ENCODE measurements at regions not wholly inside any gene's neighbourhood (a gene's known extent, or its start where the extent isn't known, plus 50 kb on each side); places are given as distances from the start of the nearest gene placed in this dataset.

- no peaks in the 10 kb centered on the region for H3K27me3 Mint-ChIP-seq
These were observed 83.8 kb upstream of the ETS2 start for GRCh38 chr21:38721958-38722357.

GRCh38 chr21:38725196-38726157 is 80.3 kb upstream of the ETS2 start:
- DNase-seq (no peak), ATAC-seq (ENCODE audit: poor library complexity) (no peak)
- Mint-ChIP-seq H3K9me3 (peaks cover 6% of the 10 kb centered on the region), H3K36me3 (ENCODE audit: low read depth) (no peaks in the 10 kb centered on the region), H3K4me3 (no peak overlapping the region), H3K4me1 (ENCODE audit: low read depth) (no peaks in the 10 kb centered on the region), H3K27ac (no peak overlapping the region), H3K27me3 (peaks cover 10% of the 10 kb centered on the region)
- Histone ChIP-seq H3K36me3 (ENCODE audit: insufficient read depth, low read length) (no peaks in the 10 kb centered on the region), H3K4me1 (ENCODE audit: insufficient read depth, low read length) (no peaks in the 10 kb centered on the region), H3K4me3 (ENCODE audit: low read length) (no peak overlapping the region), H3K27me3 (ENCODE audit: control insufficient read depth in 1 of 2, insufficient read depth in 2 of 2, low read length in 2 of 2) (peaks cover 0 to 3% of the 10 kb centered on the region in 2 experiments), H3K27ac (ENCODE audit: low read depth in 1 of 2, low read length in 2 of 2) (no peak overlapping the region), H3K9me3 (ENCODE audit: control insufficient read depth in 1 of 2, insufficient read depth in 1 of 2, low read length in 2 of 2) (peaks cover 0 to 13% of the 10 kb centered on the region in 2 experiments)
- CTCF ChIA-PET, result no interaction called here
- intact Hi-C loops (cut with DNase I, micrococcal nuclease), result no loop called here
- no peak for TF ChIP-seq CTCF (IDR thresholded peaks at IDR 0.05)
- POLR2A ChIA-PET, result no interaction called here

More at GRCh38 chr21:38721958-38722357, 83.8 kb upstream of the ETS2 start:
- DNase-seq, result peak in 2 of 14 experiments; percentile 6 to 19
- H3K27ac ChIP-seq (ENCODE audit: low read depth in 1 of 2, low read length in 2 of 2), result no peak overlapping the region
- ATAC-seq (ENCODE audit: poor library complexity), result no peak
- H3K4me3 Mint-ChIP-seq, result no peak overlapping the region
- H3K4me3 ChIP-seq (ENCODE audit: low read length), result no peak overlapping the region
- no peaks in the 10 kb centered on the region for H3K4me1 ChIP-seq (ENCODE audit: insufficient read depth, low read length)
- H3K36me3 Mint-ChIP-seq (ENCODE audit: low read depth), result no peaks in the 10 kb centered on the region
- ChIA-PET CTCF (interaction anchor here (0.9 kb wide), 1 partner anchor 11 kb away, joined by 3 read pairs; no protein-coding TSS in a partner anchor), POLR2A (interaction anchor here (0.7 kb wide), 1 partner anchor 342 kb away, joined by 3 read pairs; no protein-coding TSS in a partner anchor)
- no peaks in the 10 kb centered on the region for H3K27me3 ChIP-seq (ENCODE audit: control insufficient read depth in 1 of 2, insufficient read depth in 2 of 2, low read length in 2 of 2)
- intact Hi-C loops (cut with DNase I, micrococcal nuclease), result no loop called here
- no peaks in the 10 kb centered on the region for H3K4me1 Mint-ChIP-seq (ENCODE audit: low read depth)
- no peak overlapping the region for H3K27ac Mint-ChIP-seq
- no peaks in the 10 kb centered on the region for H3K36me3 ChIP-seq (ENCODE audit: insufficient read depth, low read length)
- no peak for TF ChIP-seq CTCF (IDR thresholded peaks at IDR 0.05)
- H3K9me3 ChIP-seq (ENCODE audit: control insufficient read depth in 1 of 2, insufficient read depth in 1 of 2, low read length in 2 of 2), result peaks cover 0 to 13% of the 10 kb centered on the region in 2 experiments
- H3K9me3 Mint-ChIP-seq, result peaks cover 3% of the 10 kb centered on the region

GRCh38 chr21:38726482-38726881 is 79.2 kb upstream of the ETS2 start:
- Histone ChIP-seq H3K27me3 (ENCODE audit: control insufficient read depth in 1 of 2, insufficient read depth in 2 of 2, low read length in 2 of 2) (peaks cover 0 to 3% of the 10 kb centered on the region in 2 experiments), H3K27ac (ENCODE audit: low read depth in 1 of 2, low read length in 2 of 2) (no peak overlapping the region), H3K9me3 (ENCODE audit: control insufficient read depth in 1 of 2, insufficient read depth in 1 of 2, low read length in 2 of 2) (peaks cover 0 to 13% of the 10 kb centered on the region in 2 experiments), H3K36me3 (ENCODE audit: insufficient read depth, low read length) (no peaks in the 10 kb centered on the region), H3K4me3 (ENCODE audit: low read length) (no peak overlapping the region), H3K4me1 (ENCODE audit: insufficient read depth, low read length) (no peaks in the 10 kb centered on the region)
- ChIA-PET CTCF (no interaction called here), POLR2A (no interaction called here)
- ATAC-seq (ENCODE audit: poor library complexity) (no peak), DNase-seq (no peak)
- Mint-ChIP-seq H3K4me3 (no peak overlapping the region), H3K9me3 (peaks cover 6% of the 10 kb centered on the region), H3K4me1 (ENCODE audit: low read depth) (no peaks in the 10 kb centered on the region), H3K36me3 (ENCODE audit: low read depth) (no peaks in the 10 kb centered on the region), H3K27me3 (peaks cover 13% of the 10 kb centered on the region), H3K27ac (no peak overlapping the region)
- TF ChIP-seq CTCF (IDR thresholded peaks at IDR 0.05), result no peak
- intact Hi-C loops (cut with DNase I, micrococcal nuclease), result no loop called here

Measured in CD4-positive, alpha-beta T cell (primary cell).